KG1 (cell line): ENCODE measurements at regions not wholly inside any gene's neighbourhood (a gene's known extent, or its start where the extent isn't known, plus 50 kb on each side); places are given as distances from the start of the nearest gene placed in this dataset.

Experiments
- DNase-seq: peaks from one replicate; lab custom pipeline; 2025; lab: John Stamatoyannopoulos, UW

DNA sequence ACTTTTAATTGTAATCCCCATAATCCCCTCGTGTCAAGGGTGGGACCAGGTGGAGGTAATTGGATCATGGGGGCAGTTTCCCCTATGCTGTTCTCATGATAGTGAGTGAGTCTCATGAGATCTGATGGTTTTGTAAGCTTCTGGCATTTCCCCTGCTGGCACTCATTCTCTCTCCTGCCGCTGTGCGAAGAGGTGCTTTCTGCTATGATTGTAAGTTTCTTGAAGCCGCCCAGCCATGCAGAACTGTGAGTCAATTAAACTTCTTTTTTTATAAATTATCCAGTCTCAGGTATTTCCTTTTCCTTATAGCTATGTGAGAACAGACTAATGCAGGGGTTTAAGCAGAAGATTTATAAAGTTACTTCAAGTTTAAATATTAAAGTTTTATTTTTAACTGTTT is 655.2 kb downstream of the EPHA4 start:
- no peak for DNase-seq

DNA sequence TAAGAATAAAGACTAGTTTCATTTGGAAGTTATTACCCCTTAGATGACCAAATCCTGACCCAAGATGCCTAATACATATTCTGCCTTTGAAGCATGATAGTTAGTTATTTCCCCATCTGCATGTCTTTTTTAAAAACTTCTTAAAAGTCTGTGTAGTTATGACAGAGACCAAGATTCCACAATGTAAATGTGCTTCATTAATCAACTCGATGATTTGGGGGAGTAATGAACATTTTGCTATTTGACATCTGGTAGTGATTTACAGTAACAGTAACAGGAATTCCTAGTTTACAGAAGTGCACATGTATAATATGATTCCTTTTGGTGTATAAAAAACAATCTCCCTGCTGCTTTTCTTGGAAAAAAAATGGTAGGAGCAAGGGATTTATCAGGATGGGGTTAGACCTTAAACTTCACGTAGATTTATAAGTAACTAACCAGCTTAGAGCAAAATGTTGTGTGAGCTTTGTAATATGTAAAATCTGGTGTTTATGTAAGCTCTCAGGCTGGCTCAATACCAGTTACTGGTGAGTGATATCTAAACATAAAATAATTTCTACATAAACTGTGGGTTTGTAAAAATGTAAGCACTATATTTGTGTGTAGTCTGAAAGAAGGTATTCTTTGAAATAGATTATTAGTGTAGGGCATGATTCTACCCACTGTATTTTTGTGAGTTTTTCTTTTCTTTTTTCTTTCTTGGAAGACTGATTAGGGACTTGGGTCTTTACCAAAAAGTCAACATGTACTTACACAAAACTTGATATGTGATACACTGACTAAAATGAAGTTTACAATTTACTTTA is 641.6 kb downstream of the EPHA4 start:
- no peak for DNase-seq

DNA sequence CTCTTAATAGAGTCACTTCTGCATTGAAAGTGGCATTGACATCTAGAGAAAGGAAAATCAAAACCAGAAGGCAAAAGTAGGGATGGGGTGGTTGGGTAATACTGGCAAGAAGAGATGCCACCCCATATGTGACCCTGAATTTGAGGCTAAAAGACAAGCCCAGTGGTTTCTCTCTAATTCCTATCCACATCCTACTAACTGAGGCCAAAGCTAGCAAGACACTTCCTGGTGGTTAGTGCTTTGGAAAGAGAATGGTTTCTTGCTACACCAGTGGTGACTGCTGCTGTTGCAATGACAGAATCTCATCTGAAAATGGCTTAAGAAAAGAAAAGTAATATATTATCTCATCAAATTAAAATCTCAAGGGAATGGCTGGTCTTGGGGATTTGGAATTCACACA is 640.6 kb downstream of the EPHA4 start:
- DNase-seq: no peak

DNA sequence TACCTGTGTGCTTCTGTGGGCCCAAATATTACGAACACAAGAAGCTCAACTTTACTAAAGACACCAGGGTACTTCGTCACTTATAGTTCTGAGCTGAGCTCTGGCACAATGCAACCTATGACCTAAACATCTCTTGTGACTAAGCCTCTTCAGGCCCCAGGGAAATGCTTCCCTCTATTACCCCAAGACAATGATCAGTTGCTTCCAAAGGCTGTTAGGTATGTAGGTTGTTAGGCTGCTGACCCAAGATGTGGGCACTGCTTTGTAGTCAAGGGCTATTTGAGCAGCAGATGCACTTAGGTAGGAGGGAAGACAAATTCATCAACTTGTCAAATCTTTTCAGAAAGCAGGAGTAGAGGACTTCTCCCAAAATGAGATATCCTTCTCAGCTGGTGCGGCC is 640.1 kb downstream of the EPHA4 start:
- DNase-seq: no peak

DNA sequence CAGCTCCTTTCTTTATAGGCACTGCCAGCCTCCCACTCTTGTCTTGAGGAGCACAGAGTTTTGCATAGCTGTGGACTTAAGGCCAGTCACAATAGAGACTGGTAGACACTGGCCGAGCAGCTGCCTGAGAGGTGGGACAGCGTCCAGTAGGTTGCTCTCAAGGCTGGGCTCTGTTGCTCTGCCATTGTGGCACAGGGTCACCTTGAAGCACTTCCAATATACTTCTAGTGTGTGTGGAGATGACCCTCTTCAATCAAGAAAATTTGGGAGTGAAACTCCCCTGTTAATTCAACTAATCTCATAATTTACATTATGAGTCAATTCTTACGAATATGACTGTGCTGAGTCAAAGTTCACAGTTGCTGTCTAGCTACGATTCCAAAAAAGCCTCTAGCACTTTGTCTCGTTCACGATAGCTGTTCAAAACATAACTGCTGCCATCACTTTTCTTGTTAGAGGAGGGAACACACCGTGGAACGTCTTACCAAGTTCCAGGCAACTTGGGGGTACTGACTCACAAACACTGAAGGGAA is 636.2 kb downstream of the EPHA4 start:
- no peak for DNase-seq

DNA sequence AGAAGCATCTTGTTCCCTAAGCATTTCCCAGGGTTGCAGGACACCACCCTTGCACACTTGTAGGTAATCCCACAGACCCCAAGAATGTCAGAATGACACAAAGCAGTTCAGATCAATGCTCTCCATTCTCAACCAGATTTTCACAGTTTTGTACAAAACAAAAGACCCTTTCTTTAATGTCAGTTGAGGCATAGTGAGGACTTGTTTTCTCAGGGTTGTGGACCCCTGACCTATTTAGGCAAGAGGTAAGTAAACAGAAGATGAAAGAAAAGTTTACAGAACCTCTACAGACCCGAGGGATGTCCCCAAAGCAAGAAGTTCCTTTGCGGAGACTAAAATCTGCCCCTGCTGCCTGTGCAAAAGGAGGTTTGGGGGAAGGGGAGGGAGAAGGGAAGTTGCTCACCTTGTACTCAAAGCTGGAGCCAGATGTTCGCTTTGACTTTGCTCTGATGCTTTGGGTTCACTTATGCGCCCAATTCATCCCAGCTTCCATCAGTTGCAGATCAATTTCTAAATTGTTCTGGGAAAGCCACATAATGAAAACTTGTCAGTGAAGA is 635.4 kb downstream of the EPHA4 start:
- DNase-seq: no peak

DNA sequence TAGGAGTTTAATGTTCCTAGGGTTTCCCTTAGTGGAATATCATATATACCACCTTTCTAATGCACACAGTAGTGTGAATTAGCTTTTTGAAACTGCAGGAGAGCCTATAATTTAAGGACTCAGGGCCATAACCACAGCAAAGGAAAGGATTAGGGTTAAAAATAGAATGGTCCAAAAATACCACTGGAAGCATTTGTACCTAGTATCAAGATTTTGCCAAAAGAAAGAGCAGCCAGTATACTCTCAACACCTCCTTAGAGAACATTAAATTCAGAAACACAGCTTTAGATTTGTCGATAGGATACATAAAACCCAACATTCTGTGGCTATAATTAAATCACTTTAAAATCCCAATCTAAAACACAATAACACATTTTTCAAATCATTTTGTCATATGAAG is 634.9 kb downstream of the EPHA4 start:
- DNase-seq: no peak

DNA sequence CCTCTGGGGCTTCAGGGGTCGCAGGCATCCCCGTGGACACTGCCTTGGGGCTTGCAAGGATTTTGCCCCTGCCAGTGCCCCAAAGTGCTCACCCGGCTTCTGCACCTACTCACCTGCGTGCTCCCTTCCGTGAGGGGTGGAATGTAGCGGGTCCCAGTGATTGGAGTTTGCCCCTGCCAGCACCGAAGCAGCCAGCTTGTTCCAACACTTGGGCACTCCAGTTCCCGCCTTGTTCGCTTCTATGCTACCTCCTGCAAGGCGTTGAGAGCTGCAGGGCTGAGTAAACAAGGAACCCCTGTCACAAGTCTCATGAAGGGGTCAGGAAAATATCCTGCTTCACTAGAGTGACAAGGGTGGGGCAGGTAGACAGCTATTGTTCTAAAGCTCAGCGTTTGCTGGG is 631.5 kb downstream of the EPHA4 start:
- DNase-seq: no peak

DNA sequence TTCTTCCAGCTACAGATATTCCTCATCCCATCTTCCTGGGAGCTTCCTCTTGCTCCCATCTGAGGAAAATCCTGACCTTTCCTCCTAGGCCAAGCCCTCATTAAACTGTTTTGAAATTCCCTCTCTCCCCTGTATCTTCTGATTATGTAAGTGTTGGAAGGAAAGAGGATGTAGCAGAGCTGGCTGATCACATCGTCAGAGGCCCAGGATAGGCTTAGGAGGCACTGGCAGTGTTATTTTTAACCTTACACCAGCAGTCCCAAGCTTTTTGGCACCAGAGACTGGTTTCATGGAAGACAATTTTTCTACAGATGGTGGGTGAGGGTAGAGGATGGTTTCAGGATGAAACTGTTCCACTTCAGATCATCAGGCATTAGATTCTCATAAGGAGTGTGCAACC is 630.4 kb downstream of the EPHA4 start:
- DNase-seq: no peak

DNA sequence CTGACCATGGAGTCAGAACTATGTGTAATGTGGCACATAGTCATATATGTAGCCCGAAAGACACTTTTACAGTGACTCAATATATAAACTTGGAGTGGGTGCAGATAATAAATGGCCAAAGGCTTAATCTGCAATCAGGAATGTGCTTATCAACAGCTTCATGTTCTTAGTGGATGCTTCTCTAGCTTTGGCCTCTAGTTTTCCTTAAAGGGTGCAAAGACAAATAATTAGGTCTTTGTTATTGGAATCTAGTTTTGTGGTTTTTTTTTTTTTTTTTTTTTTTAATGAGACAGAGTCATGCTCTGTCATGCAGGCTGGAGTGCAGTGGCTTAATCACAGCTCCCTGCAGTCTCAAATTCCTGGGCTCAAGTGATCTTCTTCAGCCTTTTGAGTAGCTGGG is 625.6 kb downstream of the EPHA4 start:
- no peak for DNase-seq

DNA sequence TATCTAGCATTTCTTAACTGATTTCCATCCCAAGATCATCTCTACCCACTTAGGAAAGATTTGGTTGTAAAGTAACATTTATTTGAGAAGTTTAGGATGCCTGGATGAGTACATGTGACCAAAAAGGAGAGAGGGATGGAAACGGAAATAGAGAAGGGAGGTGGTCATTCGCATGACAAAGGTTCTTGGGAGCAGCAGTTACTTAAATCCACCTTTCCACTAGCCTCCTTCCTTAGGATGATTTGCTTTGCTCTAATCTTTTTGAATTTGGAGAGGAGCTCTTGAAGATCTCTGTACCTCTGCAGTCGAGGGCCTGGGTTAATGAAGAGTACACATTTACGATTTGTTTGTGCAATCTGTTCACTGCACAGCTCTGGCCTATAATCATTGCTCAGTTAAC is 623.5 kb downstream of the EPHA4 start:
- no peak for DNase-seq

DNA sequence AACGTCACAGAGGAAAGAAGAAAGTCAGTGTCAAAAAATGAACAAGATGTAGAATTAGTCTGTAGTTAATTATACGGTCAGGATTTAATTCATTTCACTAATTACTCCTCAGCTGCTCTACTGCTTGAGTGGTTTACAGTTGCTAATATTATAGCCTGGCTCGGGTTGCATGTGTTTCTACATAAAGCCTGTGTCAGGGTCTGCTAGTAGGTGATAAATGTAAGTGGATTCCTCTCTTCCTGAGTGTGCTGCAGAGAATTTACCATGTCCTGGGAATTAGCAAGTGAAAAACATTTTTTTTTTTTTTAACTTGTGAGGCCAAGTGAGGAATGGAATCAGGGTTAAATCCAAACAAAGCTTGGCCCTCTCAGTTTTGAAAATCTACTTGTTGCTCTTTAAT is 622.6 kb downstream of the EPHA4 start:
- no peak for DNase-seq

DNA sequence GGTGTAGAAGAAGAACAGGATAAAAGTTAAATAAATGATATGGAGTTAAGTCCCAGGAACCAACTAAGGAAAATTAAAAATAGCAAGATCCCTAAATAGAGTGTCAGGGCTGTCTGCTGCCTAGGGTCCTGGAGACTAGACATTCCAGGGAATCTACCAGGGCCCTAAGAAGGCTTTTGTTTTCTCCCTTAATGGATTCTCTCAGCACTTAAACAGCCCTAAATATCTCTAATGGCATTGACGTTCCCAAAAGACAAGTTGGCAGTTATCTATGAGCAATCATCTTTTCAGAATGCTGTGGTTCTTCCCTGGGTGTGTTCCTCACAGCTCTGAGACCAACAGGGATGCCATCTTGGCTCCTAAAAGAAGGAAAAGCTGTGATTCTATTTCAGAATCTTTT is 616.3 kb downstream of the EPHA4 start:
- no peak for DNase-seq

DNA sequence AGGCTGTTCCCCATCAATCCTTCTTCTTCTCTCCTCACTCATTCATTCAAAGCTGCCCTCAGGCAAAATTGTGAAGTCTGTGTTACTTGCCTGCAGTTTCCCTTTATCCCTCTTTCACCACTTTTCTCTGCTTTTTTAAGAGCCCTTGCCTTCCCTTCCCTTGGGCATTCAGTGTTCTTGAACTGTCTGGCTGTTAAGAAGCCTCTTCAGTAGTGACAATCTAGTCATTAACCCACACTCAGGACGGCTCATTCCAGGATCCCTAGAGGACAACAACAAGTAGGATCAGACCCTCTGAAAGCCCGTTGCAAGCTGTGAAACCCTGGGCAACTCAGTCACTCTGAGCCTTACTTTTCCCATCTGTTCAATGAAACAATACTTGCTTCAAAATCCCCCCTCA is 615.7 kb downstream of the EPHA4 start:
- no peak for DNase-seq

DNA sequence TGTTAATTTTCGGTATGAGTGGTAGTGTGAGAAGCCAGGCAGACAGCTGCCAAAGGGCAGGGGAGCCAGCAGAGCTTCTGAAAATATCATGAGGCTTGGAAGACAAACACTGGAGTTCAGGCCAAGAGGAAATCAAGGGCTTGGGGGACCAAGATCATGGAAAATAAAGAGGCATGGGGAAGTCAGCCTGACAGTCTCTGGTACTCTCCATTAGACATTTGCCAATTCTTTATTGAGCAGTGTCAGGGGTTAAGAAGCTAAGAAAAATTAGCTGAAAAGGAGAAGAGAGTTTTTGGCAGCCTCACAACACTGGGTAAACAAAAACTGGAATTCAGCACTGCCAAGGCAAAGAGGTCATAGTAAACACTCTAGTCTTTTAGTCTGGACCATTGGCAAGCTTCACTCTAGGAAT is 612.7 kb downstream of the EPHA4 start:
- no peak for DNase-seq

DNA sequence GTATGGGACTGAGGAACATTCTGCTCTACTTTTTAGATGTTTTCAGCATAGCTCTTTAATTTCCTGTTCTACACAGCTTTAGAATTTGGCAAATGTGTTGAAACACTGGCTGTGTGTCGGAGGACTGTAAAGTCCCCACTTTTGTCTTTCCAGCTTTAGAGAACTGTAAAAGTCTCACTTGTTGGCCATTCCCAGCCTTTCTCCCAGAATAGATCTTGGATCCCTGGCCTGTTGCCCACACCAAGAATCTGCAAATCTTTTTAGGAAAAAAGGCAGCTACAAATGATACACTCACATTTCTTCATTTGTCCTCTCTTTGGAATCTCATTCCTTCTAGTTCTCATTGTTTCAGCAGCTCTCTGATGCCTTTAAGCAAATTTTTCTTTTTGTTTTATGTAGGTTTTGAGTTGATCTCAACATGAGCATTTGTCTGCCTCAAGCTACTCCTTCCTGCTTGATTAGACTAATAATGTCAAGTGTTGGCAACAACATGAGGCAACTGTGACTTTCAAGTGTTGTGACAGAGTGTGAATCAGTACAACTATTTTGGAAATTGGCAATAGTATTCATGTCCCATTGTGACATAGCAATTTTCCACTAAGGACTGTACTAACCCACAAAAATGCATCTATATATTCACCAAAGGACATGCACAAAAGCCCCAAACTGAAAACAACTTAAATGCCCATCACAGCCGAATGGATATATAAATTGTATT is 610.8 kb downstream of the EPHA4 start:
- no peak for DNase-seq

DNA sequence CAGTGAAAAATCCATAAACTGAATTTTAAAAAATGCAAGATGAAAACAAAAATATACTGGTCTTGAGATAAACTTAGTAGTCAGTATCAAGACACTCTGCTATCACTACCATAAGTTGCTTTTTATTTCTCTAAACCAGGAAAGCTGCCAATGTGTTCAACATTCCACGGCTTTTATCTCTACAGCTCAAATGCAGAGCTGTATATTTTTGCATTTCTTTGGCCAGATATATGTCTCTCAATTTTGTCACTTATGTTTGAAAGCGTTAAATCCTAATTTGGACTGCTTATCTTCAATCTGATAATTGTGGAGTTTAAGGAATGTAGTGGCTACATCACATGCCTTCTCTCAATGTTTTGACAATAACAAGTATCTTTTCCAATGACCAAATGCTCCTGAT is 609.5 kb downstream of the EPHA4 start:
- DNase-seq: no peak

DNA sequence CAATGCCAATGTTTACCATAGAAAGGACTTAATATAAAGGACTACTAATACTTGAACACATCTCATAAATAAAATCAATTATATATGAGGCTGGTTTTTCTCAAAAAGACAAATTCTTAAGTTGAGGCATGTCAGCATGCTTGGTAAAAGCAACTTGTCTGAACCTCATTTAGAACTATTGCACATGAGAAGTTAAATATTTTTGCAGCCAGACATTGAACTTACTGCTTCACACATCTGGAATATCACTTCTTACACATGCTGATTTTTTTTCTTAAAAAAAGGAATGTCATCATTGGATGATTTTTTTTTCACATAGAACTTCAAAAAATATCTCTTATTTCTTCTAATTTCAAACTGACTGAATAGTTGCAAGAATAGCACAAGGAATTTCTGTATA is 609.0 kb downstream of the EPHA4 start:
- DNase-seq: no peak

DNA sequence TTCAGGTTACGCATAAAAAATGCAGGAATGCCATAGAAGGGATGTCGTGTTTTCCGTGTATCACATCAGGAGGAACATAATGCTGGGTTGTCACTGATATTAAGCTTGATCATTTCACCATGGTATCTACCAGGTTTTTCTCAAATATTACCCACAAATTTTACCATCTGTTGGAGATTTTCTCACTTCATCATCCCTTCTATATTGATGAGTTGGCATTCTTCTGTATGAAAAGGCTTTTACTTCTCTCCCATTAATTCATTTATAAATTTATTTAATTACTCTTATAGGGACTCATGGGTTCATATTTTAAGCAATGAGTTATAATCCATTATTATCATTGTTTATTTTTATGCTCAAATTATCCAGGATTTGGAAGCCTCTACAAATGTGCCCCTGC is 608.2 kb downstream of the EPHA4 start:
- no peak for DNase-seq

DNA sequence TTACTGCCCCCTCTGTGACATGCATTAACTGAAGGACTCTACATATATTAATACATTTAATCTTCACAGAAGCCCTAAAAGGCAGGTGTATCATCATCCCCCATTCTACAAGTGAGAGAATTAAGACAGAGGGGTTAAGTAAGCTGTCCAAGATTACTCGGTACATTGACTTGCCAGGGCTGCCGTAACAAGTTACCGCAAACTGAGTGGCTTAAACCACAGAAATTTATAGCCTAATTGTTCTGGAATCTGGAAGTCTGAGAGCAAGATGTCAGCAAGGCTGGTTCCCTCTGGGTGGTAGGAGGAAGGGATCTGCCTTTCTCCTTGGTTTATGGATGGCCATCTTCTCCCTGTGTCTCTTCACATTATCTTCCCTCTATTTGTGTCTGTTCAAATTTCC is 605.5 kb downstream of the EPHA4 start:
- no peak for DNase-seq

DNA sequence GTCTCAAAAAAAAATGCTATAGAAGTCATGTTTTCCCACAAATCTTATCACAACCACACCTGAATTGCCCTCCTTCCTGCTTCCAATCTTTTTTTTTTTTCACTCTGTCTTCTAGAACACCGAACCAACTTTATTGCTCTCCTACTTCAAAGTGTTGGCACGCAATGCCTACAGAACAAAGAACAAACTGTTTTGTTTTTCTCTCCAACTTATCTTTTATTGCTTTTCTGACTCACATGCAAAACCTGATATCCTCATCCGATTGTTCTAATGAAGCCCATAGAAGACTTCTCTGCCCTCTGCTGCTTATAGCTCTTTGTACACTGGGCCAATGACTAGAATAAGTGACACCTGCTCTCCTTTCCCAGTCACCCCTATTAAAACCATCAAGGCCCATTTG is 602.8 kb downstream of the EPHA4 start:
- no peak for DNase-seq

DNA sequence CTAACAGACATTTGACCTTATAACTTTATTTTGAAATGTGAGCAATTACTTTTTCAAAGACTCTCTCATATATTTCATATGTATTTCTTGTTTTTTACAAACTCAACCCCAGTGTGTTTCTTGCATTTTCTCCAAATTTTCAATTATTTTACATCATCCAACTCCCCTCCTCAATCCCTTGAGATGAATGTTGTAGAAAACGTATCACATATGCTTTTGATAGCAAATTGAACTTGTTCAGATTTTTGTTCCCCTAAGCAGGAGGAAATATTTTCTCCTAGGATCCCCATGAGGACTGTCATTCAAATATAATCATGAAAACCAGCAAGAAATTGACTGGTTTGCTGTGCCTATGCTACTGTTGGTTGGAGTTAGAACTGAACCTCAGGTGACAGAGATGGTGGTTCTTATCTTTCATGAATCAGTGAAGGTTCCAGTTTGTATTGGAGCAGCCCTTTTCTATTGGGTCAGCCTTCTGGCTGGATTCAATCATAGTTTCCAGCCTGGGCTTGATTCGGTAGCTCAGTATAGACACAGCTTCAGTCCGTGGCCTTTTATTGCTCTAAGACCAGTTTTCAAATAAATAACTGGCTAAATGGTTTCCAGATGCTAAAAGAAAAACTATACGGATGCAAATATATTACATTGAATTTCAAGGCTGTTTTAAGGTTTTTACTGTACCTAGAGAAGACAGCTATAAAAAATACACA is 591.0 kb downstream of the EPHA4 start:
- no peak for DNase-seq

DNA sequence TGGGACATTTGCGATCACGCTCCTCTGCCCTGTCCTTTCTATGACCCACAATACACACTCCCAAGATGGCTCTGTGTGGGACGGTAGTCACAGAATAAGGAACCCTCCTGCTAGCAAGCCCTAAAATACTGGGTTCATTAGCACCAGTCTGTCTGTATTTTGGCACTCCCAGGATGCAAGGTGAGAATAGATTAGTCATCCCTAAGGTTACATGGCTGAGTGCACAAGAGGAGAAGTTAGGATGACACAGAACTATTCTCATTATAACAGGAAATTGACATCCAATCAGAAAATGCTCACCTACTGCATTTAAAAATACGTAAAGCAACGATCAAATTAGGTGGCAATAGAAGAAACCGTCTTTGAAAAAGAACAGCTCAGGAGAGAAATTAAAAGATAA is 590.2 kb downstream of the EPHA4 start:
- no peak for DNase-seq
